ENCODE measurements at regions not wholly inside any gene's neighbourhood (a gene's known extent, or its start where the extent isn't known, plus 50 kb on each side); places are given as distances from the start of the nearest gene placed in this dataset.
"Not testable (repeated sequence)": the region's sequence is repeated elsewhere in the genome, so short reads cannot be mapped to it uniquely, and the experiment has no call there.

DNA sequence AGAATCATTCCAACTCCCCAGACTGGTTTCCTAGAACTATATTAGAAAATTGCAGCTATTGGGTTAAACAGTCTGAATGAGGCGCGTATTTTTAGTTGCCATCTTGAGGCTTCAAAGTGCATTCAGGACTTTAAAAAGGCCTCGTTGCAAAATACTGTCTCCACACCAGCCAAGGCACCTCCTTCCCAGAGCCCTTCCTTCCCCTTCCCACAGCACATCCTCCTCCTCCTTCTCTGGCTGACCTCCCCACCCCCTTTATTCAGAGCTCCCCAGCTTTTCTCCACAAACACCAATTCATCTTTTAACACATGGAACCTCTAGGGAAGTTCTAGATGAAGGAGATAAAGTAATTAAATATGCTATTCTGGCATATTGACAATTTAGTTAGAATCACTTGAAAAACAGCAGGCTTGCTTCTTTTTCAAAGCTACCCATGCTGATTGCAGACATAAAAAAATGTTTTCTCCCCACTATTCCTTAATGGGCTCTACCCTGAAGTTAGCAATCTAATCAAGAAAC is 90.3 kb downstream of the RTP5 start:
- no peak for DNase-seq

DNA sequence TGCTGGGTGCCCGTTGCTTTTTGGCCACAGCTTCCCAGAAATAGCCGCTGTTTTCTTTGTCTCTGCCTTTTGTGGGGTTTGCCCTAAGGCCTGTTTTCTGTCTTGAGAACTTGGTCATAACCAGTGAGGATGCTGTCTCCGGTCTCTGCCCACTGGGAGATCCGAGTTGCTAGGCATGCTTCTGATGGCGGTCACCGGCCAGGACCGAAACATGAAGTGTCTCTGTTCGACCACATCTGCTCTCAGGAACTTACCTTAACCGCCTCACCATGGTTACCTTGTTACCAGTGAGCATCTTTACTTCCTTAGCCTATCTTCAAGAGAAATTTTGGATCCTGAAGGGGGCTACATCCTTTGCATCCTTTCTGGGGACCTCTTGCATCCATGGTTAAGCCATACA is 91.9 kb downstream of the RTP5 start:
- no peak for DNase-seq

DNA sequence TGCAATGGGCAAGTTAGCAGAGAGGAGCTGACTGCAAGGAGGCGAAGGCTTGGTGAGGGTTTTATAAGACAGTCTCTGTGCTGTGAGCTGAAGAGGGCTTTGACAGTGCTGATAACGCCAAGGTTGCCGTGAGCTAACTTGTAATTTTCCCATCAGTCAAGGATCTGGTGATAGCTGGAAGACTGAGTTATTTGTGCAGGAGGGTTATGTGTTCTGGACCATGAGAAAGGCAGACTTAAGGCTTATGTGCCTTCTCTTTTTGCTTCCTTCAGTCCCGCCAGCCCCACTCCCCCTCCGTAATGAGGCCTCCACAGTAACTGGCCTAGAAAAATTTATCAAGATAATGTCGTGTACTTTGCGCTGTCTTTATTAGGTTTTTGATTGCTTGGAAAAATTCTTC is 94.6 kb downstream of the RTP5 start:
- DNase-seq, result no peak

DNA sequence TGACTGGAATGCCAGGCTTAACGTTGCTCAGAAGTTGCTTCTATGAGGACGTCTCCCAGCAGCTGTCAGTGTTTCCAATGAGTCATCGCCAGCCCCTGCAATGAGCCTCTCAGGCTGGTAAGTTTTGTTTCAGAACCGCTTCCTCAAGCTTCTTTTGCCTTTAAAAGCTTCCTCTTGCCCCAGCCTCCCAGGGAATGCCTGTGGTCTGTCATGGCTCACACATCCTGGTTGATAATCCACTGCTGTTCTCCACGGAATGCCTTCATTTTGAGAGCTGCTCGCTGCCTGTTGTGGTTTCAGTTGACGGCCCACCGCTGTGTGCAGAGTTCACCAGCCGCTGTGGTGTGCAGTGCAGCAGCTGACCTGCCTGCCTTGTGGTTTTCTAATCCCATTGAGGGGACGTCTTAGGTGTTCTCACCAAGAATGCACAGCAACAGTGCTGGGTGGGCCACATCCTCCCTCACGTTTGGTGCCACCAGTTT is 96.4 kb downstream of the RTP5 start:
- no peak for DNase-seq

DNA sequence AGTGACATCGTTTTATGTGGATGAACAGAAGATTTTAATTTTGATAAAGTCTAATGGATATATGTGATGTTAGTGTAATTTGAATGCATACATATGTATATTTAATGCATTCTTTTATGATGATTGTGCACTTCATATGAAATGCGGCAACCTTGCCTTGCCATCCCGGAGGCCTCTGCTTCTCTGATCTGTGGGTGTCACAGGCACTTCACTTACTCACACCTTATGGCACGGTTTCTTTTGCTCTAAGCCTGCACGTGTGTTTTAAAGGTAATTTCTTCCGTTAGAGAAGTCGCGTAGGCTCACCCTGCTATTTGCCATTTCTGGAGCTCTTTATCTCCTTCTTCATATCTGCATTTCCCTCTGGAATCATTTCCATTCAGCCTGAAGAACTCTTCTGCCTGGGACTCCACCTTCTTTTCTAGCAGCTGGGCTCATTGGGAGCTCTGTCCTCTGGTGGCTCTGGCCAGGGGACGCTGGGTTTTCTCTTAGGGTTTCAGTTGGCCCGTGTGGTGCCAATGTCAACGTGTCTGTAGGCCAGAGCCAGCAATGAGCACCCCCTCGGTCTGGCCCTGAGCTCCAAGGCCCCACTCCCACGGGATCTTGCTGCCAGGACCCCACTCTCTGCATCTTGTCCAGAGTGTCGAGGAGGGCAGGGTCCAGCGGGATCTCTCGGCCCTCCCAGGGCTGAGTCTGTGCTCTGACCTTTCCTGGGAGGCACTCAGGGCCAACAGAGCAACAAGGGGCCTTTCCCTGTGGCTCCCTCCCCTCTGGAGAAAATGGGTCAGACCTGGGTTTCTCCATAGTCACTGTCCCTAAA is 97.3 kb downstream of the RTP5 start:
- DNase-seq, result no peak

DNA sequence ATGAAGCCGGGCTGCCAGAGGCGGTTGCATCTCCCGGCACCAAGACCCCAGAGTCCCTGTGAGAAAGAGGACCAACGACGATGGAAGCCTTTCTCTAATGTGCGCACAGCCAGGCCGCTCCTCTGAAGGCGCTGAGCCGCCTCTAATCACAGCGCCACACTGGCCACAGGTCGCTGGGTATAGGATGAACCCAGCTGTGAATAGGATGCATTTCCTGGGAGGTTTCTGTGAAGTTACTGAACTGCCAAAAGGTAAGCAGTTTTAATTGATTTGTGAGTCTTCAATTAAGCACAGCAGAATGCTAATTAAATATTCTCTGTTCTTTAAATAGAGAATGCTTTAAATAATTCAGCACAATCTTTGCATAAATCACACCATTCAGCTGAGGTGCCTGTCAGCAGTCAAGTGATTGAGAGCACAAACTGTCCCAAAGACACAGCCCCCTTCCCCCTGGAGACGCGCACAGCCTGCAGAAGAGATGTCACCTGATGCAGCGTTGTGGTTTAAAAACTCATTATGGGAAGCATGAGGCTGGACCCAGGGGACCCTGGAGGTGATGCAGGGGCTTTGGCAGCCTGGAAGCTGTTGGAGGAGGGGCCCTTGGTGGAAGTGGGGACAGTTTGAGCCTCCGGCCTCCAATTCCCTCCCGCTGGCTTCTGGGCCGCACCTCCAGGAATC is 98.1 kb downstream of the RTP5 start:
- DNase-seq, result no peak

DNA sequence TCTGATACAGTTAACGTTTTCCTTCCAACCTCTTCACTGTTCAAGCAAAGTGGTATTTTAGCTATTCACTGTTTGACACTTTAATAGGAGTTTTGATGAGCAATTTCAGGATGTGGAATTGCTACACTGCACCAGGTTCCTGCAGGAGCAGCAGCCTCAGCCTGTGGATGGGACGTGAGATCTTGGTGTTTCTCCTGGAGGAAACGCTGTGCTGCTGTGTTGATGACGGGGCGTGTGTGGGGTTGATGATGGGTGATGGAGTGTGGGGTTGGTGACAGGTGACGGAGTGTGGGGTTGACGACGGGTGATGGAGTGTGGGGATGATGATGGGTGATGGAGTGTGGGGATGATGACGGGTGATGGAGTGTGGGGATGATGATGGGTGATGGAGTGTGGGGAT is 98.9 kb downstream of the RTP5 start:
- no peak for DNase-seq

DNA sequence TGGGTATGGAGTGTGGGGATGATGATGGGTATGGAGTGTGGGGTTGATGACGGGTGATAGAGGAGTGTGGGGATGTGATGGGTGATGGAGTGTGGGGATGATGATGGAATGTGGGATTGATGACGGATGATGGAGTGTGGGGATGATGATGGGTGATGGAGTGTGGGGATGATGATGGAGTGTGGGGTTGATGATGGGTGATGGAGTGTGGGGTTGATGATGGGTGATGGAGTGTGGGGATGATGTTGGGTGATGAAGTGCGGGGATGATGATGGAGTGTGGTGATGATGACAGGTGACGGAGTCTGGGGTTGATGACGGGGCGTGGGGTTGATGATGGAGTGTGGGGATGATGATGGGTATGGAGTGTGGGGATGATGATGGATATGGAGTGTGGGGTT is 99.7 kb downstream of the RTP5 start:
- DNase-seq, result not testable (repeated sequence)

DNA sequence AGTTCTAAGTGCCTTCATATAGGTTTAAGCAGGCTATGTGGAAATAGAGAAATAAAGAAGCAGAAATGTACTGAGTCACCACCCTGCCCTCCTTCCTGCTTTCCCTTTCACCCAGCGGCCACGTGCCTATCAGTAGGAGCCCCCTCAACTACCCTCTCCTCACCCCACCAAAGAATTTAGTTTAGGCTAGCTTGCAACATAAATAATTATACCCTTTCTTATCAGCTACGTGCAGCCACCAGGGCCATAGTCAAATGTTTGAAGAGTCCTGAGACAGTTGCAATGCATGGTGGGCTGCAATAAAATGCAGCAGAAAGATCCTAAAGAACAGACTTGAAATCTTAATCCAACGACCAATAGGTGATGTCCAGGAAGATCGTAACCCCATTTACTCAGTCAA is 101.2 kb downstream of the RTP5 start:
- DNase-seq, result no peak

DNA sequence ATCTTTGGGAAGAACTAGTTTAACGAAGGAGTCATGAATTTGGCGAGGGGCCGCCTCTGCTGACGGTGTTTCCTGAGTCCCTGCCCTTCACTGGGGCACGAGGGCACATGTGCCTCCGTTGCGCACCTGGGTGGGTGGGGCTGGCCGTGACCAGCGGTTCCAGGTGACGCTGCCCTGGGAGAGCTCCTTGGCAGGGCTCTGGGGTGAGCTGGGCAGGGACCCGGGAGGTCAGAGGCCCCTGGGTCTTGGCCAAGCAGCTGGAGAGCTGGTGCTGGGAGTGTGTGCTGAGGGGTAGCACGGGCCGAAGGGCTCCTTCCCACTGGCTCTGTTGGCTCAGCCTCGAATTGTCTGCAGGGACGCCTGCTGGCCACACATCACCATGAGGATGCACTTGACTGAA is 104.6 kb downstream of the RTP5 start:
- no peak for DNase-seq

DNA sequence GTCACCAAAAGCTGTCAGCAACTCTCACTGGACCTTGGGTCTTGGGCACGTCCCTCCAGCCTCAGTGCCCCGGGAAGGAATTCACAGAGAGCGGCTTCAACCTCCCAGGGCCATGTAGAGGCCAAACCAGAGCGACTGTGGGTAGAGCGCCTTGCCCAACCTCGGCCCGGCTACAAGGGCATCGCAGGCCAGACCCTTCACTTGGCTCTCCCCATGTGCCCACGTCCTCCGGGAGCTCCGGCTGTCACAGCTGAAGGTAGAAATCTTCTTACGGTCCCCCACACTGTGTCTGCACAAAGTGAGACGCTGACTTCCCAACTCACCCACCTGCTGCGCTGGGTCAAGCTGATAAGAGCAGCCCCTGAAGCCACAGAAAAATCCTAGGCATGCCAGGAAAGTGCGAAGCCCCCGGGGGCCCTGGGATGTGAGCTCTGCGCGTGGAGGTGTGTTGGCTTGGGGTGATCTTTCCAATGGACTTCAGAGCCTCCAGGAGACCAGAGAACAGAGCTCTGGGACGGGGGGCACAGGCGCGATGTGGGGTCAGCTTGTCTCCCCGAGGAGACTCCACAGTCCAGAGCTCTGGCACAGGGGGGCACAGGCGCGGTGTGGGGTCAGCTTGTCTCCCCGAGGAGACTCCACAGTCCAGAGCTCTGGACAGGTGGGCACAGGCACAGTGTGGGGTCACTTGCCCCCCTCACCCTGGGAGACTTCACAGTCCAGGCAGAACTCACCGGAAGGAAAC is 105.5 kb downstream of the RTP5 start:
- DNase-seq, result no peak

DNA sequence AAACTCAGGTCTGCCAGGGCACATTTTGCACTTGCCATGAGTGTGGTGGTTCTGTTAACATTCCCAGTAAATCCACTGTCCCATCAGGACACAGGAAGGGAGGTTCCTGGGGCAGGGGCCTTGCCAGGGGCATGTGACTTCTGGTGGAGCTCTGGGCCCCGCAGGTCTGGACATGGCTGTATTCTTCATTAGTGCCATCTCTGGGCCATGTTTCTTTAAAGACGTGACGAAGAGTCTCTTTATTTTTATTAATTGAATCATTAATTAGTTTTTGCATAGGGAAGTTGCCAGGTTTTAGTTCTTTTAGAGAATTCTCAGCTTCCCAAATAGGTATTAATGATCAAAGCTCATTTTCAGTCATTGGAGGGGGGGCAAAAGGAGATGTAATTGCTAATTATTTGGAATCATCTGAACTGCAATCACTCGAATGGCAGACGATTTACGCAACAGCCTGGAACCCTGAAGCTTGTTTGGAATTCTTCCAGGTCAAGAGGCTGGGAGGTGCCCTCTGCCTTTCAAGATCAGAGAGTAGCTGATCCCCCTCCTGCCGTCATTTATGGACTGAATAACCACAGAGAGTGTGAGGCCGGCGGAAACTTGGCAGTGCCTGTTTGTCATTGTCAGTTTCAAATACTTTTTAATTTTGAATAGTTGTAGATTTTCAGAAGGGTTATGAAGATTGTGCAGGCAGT is 106.2 kb downstream of the RTP5 start:
- no peak for DNase-seq

DNA sequence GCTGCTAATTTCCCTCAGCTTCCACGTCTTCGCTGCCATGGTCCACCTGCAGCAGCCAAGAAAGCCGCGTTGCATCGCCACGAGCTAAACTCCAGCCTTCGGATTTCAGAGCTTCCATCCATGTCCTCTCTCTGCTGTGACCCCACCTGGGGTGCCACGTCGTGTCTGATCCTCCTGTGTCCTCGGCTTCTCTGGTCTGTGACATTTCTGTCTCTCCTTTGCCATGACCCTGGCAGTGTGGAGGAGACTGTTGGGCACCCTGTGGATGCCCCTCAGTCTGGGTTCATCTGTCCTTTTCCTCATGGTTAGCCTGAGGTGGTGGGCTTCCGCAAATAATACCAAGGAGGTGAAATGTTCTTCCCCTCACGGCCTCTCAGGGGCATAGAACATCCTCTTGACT is 106.8 kb downstream of the RTP5 start:
- no peak for DNase-seq

DNA sequence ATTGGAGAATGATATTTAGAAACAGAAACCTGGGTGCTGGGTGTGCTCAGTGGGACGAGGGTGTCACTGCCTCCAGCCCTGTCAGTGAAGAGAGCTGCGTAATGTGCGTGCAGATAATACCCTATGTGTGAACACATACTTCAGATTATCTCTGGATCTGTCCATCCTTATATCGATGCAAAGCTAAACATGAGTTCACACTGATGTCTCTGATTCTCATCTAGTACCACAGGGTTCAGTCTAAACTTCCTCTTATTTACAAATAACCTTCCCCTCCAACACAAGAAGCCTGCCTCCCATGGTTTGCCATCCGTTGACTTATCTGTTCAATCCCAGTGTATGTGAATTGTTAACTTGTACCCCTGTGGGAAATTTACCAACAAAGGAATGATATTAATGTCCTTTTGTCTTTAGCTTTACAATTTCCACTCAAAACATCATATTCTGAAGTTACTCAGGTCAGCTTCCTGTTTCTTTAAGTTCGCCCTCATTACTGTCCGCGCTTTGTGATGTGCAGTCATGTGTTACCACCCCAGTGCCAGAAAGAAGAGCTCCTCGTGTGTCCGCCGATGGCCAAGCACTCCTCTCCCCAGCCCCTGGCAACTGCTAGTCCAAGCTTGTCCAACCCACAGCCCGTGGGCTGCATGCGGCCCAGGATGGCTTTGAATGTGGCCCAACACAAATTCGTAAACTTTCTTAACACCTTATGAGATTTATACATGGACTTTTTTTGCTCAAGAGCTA is 108.2 kb downstream of the RTP5 start:
- no peak for DNase-seq

DNA sequence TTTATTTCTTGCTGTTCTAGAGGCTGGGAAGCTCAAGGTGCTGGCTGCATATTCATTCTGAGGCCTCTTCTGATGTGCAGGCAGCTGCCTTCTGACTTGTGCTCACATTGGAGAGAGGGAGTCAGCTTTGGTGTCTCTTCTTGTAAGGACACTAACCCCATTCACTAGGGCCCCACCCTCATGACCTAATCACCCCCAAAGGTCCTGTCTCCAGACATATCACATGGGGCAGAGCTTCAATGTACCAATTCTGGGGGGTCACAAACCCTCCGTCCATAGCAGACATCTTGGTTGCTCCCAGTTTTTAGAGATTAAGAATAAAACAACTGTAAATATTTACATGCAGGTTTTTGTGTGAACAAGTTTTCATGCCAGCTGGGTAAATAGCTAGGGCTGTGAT is 109.1 kb downstream of the RTP5 start:
- no peak for DNase-seq

DNA sequence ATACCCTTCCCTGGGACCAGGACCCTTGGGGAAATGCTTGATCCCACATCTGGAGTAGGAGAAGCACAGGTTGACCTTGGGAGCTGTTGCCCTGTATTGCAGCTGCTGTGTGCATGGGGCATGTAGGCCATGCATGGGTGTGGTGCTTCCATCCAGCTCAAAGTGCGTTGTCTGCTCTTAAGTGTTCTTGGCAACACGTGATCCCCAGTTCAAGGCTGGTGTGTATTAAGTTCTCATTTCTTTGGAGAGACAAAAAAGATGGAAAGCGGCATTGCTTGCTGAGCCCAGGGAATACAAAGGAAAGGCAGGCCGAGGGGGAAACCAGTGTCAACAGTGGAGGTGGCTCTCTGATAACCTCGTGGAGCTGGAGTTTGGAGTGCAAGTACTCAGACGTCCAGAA is 110.7 kb downstream of the RTP5 start:
- no peak for DNase-seq

DNA sequence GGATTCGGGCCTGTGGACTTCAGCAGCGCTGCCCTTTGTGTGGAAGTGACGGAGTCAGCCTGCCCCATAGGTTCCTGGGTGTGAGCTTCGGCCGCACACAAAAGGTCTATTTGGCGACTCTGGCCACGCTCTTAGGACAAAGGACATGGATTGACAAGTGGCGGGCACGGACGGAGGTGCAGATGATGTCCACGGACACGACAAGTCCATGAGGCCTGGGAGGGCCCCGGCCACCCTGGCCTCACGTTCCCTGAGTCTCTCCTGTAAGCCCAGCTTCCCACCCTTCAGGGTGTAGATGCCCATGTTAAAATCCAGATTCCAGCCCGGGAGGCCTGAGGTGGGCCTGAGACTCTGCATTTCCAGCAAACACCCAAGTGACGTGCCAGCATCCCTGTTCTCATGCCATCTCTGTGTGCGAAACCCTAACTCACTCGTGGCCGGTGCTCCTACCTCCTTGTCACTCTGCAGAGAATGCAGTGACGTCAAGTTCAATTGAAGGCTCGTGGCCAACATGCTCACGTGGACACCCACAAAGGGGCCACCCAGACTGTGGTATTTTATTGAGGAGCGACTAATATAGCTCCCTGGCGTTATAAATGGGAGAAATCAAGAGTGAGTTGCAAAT is 111.7 kb downstream of the RTP5 start:
- DNase-seq, result no peak

DNA sequence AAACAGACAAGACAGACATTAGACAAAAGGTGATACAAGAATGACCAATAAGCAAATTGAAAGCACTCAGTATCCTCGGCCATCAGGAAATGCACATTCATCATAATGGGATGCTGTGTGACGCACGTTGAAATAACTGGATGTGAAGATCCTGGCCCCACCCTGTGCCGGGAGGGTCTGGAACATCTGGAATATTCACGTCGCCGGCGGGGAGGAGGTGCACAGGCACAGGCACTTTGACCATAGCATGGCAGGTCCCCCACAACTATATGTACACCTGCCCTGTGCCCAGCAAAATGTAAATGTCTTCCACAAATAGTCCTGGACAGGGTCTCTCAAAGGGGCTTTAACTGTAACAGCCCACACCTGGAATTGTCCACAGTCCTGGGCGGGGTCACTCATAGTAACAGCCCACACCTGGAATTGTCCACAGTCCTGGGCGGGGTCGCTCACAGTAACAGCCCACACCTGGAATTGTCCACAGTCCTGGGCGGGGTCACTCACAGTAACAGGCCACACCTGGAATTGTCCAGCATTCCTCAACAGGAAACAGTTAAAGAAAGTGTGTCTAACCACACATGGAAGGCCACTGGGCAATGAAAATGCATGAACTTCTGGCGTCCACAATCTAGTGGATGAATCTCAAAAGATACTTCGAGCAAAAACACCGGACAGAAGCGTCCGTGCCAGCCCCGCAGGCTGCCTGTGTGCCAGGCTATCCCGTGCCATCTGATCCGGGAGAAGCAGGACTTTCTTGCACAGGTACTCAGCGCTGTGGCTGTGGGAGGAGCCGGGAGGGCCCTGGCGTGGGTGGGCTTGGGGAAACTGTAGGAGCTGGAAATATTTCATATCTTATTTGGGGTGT is 113.4 kb downstream of the RTP5 start:
- DNase-seq, result no peak

DNA sequence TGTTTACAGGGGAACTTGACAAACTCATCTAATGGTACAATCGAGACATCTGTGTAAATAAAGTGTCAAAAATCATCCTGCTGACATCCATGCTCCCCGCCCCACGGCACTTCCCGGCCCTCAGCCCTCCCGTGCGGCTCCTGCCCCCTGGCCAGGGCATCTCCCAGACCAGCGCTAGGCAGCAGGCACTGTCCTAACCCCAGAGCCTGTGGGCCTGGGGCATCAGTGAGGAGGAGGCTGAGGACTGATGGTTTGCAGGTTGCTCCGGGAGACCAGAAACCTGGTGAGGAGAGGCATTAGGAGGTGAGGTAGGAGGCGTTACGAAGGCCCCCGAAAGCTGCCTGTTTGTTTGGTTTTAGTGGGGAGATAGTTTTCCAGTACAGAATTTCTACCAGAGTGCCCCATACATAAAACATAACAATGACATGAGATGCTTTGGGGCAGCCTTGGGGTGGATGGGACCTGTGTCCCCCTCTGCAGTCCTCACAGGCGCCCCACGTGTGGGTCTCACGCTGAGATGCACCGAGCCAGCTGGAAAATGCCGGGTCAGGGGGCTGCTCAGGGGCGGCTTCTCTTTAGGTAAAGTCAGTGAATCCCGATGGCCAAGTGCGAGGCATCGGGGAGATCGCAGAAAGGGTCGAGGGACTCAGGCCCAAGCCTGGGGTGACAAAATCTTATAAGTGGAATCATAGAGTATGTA is 114.2 kb downstream of the RTP5 start:
- DNase-seq, result no peak

DNA sequence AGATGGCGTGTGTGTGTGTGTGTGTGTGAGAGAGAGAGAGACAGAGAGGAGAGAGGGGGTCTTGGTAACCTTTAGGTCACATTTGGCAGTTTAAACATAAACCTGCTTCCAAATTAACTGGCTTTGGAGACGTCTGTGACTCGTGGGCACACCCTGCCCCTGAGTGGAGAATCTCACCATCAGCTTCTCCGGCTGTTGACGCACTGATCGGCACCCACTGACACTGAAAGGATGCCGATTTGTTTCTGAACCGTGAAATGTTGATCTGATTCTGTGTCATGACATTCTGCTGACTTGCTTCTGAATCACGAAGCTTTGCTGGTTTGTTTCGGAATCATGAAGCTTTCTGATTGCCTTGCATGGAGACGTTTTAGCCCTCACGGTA is 114.7 kb downstream of the RTP5 start:
- no peak for DNase-seq

Measured in NCI-H2029 treated with DMSO at 0.1 percent for 48 hours (cell line).